ENCODE measurements at regions not wholly inside any gene's neighbourhood (a gene's known extent, or its start where the extent isn't known, plus 50 kb on each side); places are given as distances from the start of the nearest gene placed in this dataset.

GRCh38 chr13:84332346-84332745 is 450.1 kb upstream of the SLITRK1 start:
- FAIRE-seq (no peak), DNase-seq (ENCODE audit: insufficient read length, low spot score) (no peak)

- FAIRE-seq, result no peak
Observed at GRCh38 chr13:84315527-84315926, 433.3 kb upstream of the SLITRK1 start.

DNA sequence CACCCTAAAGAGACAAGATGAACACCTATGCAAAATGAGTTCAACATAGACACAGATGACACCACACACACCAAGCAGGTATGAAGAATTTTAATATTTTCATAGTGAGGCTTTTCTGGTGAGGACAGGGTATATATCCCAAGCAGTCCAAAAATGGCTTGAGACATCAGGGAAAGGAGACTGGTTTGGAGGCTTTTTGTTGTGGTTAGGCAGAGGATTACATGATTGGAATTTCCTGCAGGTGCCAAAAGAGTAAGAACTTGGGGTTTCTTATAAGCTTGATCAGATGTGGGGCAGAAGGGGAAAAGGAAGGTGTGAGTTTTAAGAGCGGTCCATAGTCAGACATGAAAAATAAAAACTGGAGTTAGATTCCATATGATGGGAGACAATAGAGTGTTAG is 420.8 kb upstream of the SLITRK1 start:
- FAIRE-seq, result no peak
- no peak for DNase-seq (ENCODE audit: insufficient read length, low spot score)

More at GRCh38 chr13:84315527-84315926, 433.3 kb upstream of the SLITRK1 start:
- DNase-seq (ENCODE audit: insufficient read length, low spot score), result no peak

DNA sequence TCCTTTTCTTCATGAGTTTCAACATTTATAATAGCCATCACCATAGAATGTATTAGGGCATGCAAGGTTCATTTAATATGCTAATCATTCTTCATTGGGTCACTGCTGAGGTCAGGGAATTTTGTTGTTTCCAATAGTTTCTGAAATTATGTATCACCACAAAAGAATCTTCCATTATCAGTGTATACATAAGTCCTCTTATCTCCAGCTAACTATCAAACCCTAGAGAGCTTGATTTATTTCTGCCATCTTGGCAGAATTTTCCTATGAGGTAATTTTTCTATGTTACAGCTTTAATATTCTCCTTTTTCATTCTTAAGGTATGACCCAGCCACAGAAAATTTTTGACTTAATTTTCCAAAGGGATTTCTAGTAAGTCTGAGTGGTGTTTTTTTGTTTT is 415.0 kb upstream of the SLITRK1 start:
- no peak for DNase-seq (ENCODE audit: insufficient read length, low spot score)
- no peak for FAIRE-seq

- no peak for DNase-seq (ENCODE audit: insufficient read length, low spot score)
- FAIRE-seq, result no peak
Observed at GRCh38 chr13:84296401-84296800, 414.1 kb upstream of the SLITRK1 start.

- no peak for FAIRE-seq
- no peak for DNase-seq (ENCODE audit: insufficient read length, low spot score)
Observed at GRCh38 chr13:84294576-84294975, 412.3 kb upstream of the SLITRK1 start.

- DNase-seq (ENCODE audit: insufficient read length, low spot score) (no peak), FAIRE-seq (no peak)
Observed at GRCh38 chr13:84290386-84290785, 408.1 kb upstream of the SLITRK1 start.

- FAIRE-seq (no peak), DNase-seq (ENCODE audit: insufficient read length, low spot score) (no peak)
Observed at GRCh38 chr13:84279166-84279565, 396.9 kb upstream of the SLITRK1 start.

- DNase-seq (ENCODE audit: insufficient read length, low spot score) (no peak), FAIRE-seq (no peak)
Observed at GRCh38 chr13:84272877-84273562, 390.7 kb upstream of the SLITRK1 start.

DNA sequence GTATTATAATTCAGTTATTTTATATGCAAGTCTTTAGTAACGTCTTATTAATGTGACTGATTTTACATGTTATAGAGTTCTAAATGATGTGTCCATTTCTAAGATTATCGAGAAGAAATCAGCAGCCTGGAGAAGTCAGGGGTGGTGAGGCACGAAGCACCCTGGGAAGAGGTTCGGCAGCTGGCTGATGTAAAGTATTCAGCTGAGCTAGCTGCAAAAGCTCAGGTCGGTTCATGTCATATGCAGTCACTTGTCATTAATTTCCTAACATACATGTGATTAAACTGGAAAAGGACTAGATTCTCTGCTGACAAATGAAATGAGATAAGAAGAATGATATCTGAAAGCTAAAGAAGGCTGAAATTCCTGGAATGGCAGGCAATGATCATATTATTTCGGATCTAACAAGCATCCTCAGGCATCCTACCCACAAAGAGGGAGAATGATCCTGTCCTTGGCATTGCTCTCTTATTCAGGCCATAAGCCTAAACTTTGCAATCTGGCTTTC is 383.0 kb upstream of the SLITRK1 start:
- FAIRE-seq, result no peak
- no peak for DNase-seq (ENCODE audit: insufficient read length, low spot score)

GRCh38 chr13:84263354-84264069 is 381.2 kb upstream of the SLITRK1 start:
- DNase-seq (ENCODE audit: insufficient read length, low spot score), result no peak

GRCh38 chr13:84255226-84255797 is 373.0 kb upstream of the SLITRK1 start:
- no peak for FAIRE-seq

More at GRCh38 chr13:84263354-84264069, 381.2 kb upstream of the SLITRK1 start:
- no peak for FAIRE-seq

DNA sequence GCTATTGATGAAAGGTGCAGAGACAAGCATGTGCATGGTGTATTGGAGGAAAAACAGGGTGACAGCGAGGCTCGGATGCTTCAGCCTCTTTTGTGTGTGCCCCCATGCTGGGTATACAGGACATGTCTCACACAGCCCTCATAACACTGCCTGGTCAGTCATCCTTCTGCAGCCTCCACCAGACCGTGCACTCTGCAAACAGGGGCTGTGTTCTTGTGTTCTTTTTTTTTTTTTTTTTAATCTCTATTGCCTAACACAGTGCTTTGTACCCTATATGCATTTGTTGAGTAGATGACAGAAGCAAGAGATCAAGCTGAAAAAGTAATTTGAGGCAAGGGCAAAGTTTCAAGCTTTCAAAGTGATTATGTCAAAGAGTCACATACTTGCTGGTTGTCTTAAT is 367.2 kb upstream of the SLITRK1 start:
- no peak for DNase-seq (ENCODE audit: insufficient read length, low spot score)
- FAIRE-seq, result no peak

More at GRCh38 chr13:84255226-84255797, 373.0 kb upstream of the SLITRK1 start:
- no peak for DNase-seq (ENCODE audit: insufficient read length, low spot score)

GRCh38 chr13:84243340-84243739 is 361.1 kb upstream of the SLITRK1 start:
- DNase-seq (ENCODE audit: insufficient read length, low spot score), result no peak

GRCh38 chr13:84239032-84239431 is 356.8 kb upstream of the SLITRK1 start:
- no peak for DNase-seq (ENCODE audit: insufficient read length, low spot score)
- FAIRE-seq, result no peak

More at GRCh38 chr13:84243340-84243739, 361.1 kb upstream of the SLITRK1 start:
- FAIRE-seq, result no peak

GRCh38 chr13:84238381-84238780 is 356.1 kb upstream of the SLITRK1 start:
- FAIRE-seq, result no peak
- DNase-seq (ENCODE audit: insufficient read length, low spot score), result no peak

DNA sequence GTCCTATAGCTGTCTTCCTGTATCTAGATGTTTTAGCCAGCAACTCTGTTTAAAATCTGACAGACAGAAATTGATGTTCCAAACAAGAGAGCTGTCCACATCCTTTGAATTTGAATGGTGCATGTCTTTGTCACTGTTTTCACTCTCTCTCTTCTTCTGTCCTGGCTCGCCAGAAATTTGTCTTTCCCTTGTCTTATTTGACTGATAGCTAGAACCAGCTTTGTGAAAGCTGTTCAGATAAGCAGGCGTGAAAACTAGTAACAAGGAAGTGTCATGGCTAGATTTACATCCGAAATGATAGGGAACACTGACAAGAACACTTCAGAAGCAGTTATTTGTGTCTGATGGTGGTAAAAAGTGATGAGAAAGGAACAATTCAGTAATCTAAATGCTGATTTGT is 354.9 kb upstream of the SLITRK1 start:
- FAIRE-seq (no peak), DNase-seq (ENCODE audit: insufficient read length, low spot score) (no peak)

DNA sequence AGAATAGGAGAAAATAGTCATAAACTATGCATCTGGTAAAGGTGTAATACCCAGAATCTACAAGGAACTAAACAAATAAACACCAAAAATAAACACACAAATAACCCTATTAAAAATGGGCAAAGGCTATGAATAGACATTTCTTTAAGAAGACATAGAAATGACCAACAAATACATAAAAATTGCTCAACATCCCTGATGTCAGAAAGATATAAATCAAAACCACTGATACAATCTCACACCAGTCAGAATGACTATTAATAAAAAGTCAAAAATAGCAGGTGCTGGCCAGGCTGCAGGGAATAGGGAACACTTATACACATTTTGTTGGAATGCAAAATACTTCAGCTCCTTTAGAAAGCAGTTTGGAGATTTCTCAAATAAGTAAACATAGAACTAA is 352.1 kb upstream of the SLITRK1 start:
- FAIRE-seq, result no peak
- no peak for DNase-seq (ENCODE audit: insufficient read length, low spot score)

DNA sequence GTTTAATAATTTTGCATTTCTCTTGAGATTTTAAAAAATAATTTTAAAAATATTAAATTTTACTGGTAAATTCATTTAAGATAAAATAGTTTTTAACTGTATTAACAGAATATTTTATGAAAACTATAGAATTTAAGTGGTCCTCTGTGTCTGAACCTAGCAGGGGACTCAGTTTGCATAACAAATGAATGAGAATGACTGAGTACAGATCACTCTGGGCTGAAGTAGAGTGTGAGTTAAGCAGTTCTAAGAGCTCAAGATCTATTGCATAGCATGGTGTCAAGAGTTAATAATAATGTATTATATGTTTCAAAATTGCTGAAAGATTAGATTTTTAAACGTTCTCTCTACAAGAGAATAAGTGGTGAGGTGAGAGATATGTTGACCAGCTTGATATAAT is 348.3 kb upstream of the SLITRK1 start:
- FAIRE-seq, result no peak

GRCh38 chr13:84211048-84211447 is 328.8 kb upstream of the SLITRK1 start:
- DNase-seq (ENCODE audit: insufficient read length, low spot score), result no peak
- no peak for FAIRE-seq

More for the DNA sequence above, 348.3 kb upstream of the SLITRK1 start:
- DNase-seq (ENCODE audit: insufficient read length, low spot score), result no peak

DNA sequence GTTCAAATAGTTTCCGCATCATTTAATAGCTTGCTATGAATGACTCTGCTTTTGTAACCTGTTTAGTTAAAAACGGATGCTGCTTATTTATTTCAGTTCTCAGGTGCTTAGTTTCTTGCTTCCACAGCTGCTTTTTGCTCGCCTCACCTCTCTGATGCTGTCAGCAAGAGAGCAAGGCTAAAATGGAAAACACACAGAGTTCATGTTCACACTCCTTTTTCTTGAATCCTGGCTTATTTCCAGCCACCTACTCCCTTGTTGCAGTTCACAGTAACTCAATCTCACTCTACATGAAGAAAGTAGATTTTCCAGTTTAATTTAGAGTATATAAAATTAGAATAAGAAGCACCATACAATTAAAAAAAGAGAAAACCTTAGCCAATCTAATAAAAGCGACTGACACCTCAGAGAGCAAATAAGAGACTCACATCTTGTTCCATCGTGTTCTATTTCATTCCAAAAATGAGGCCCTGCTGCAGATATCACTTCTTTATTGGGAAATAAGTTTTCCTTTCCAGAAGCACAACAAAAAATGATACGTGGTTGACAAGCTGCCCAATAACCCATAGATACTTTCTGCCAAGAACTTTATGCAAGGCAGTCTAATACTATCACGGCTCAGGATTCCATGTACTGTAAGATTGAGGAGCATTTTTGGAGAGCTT is 326.1 kb upstream of the SLITRK1 start:
- DNase-seq (ENCODE audit: insufficient read length, low spot score) (no peak), FAIRE-seq (no peak)
